ENCODE measurements at regions not wholly inside any gene's neighbourhood (a gene's known extent, or its start where the extent isn't known, plus 50 kb on each side); places are given as distances from the start of the nearest gene placed in this dataset.

DNA sequence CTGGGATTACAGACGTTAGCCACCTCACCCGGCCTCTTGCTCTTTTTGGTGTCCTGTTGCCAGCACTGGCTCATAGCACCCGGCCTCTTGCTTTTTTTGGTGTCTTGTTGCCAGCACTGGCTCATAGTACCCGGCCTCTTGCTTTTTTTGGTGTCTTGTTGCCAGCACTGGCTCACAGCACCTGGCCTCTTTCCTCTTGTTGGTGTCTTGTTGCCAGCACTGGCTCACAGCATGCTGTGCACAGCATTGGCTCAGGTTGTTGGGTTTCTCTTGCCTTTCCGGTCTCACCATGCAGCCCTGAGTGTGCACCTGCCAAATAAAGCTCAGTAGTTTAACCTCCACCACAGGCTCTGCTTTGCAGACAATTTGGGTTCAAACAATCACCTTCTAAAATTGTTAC is 208.2 kb downstream of the THBS2 start:
- DNase-seq (no peak), ATAC-seq (no peak)
- Mint-ChIP-seq H3K27me3 (no peaks in the 10 kb centered on the region), H3K27ac (no peak overlapping the region), H3K36me3 (ENCODE audit: low read depth) (no peaks in the 10 kb centered on the region), H3K4me3 (no peak overlapping the region), H3K9me3 (no peaks in the 10 kb centered on the region), H3K4me1 (no peaks in the 10 kb centered on the region)

GRCh38 chr6:169044381-169045230 is 209.0 kb downstream of the THBS2 start:
- Mint-ChIP-seq H3K9me3 (no peaks in the 10 kb centered on the region), H3K36me3 (ENCODE audit: low read depth) (no peaks in the 10 kb centered on the region), H3K27ac (no peak overlapping the region), H3K27me3 (no peaks in the 10 kb centered on the region), H3K4me1 (no peaks in the 10 kb centered on the region), H3K4me3 (no peak overlapping the region)
- ATAC-seq, result no peak
- no peak for DNase-seq

GRCh38 chr6:169042061-169042460 is 211.6 kb downstream of the THBS2 start:
- no peaks in the 10 kb centered on the region for H3K4me1 Mint-ChIP-seq
- no peak overlapping the region for H3K4me3 Mint-ChIP-seq
- DNase-seq, result no peak
- H3K27me3 Mint-ChIP-seq, result no peaks in the 10 kb centered on the region
- no peaks in the 10 kb centered on the region for H3K36me3 Mint-ChIP-seq (ENCODE audit: low read depth)
- H3K27ac Mint-ChIP-seq, result no peak overlapping the region
- peaks cover 13% of the 10 kb centered on the region for H3K9me3 Mint-ChIP-seq
- ATAC-seq, result no peak

- Mint-ChIP-seq H3K4me1 (no peaks in the 10 kb centered on the region), H3K27ac (no peak overlapping the region), H3K9me3 (peaks cover 18% of the 10 kb centered on the region), H3K27me3 (no peaks in the 10 kb centered on the region), H3K4me3 (no peak overlapping the region), H3K36me3 (ENCODE audit: low read depth) (no peaks in the 10 kb centered on the region)
- DNase-seq (no peak), ATAC-seq (no peak)
These were observed 212.6 kb downstream of the THBS2 start for GRCh38 chr6:169041078-169041477.

- Mint-ChIP-seq H3K27me3 (no peaks in the 10 kb centered on the region), H3K9me3 (peaks cover 18% of the 10 kb centered on the region), H3K4me1 (no peaks in the 10 kb centered on the region), H3K27ac (no peak overlapping the region), H3K4me3 (no peak overlapping the region), H3K36me3 (ENCODE audit: low read depth) (no peaks in the 10 kb centered on the region)
- ATAC-seq, result no peak
- DNase-seq, result no peak
These were observed 215.0 kb downstream of the THBS2 start for GRCh38 chr6:169038691-169039090.

DNA sequence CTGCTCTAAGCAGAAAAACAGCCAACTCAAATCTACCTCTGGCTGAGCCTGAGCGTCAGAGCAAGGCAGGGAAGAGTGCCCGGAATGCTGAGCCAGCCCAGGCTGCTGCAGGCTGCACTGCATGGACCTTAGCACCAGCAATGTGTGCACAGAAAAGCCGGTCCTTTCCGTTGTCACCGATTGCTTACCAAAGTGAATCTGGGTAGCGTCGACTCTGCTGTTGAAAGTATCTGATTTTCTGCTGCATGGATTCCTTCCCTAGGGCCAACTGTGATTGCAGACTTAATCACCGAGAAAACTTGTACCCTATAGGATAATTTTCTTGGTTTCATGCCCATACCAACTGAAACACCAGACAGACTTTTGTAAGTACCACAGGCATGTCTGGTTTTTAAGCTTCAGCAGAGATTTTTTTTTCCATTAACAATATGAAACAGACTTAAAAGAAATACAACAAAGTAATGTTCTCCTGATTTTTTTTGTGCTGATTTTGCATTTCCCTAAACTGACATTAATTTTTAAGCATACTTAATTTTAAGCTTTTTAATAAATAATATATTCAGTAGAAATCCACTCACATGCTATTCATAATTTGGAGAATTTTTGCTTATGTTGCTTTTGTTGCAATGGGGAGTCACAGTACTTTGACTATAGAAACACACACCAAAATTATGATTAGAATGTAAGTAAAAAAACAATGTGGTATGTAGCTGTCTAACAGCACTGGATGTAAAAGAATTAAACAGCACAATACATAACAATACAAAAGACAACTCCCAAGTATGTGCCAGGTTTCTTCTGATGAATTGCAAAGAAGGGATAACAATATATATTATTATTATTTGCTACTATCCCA is 218.0 kb downstream of the THBS2 start:
- H3K36me3 Mint-ChIP-seq (ENCODE audit: low read depth), result no peaks in the 10 kb centered on the region
- H3K4me1 Mint-ChIP-seq, result no peaks in the 10 kb centered on the region
- no peak for ATAC-seq
- peaks cover 18% of the 10 kb centered on the region for H3K9me3 Mint-ChIP-seq
- H3K27me3 Mint-ChIP-seq, result no peaks in the 10 kb centered on the region
- H3K4me3 Mint-ChIP-seq, result no peak overlapping the region
- DNase-seq, result no peak
- no peak overlapping the region for H3K27ac Mint-ChIP-seq

DNA sequence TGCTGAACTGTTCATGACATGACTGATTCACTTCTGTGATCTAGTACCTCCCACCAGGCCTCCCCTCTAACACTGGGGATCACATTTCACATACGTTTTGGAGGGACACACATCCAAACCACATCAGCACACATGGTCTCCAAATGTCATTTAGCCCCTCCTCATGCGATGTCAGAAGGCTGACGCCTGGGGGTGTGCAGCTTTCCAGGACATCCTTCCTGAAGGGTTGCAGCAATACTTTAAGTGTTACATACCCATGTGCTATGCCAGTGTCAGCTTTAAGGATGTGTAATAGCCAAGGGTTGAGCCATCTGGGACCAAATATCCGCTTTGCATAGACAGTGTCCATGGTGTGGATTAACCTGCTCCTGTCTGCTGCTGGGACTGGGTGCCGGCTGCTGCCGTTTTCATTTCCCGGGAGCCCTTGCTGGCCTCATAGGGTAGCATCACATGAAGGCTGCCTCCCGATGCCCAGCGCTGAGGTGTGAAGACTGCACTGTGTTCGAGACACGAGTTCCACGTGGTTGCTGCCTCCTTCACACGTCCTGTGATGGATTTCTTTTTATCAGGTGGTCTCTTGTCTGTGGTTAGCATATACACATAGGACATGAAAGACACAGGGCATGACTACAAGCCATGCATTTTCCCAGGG is 219.0 kb downstream of the THBS2 start:
- Mint-ChIP-seq H3K4me3 (no peak overlapping the region), H3K27me3 (no peaks in the 10 kb centered on the region), H3K4me1 (no peaks in the 10 kb centered on the region), H3K27ac (no peak overlapping the region), H3K9me3 (peaks cover 18% of the 10 kb centered on the region), H3K36me3 (ENCODE audit: low read depth) (no peaks in the 10 kb centered on the region)
- ATAC-seq (no peak), DNase-seq (no peak)

DNA sequence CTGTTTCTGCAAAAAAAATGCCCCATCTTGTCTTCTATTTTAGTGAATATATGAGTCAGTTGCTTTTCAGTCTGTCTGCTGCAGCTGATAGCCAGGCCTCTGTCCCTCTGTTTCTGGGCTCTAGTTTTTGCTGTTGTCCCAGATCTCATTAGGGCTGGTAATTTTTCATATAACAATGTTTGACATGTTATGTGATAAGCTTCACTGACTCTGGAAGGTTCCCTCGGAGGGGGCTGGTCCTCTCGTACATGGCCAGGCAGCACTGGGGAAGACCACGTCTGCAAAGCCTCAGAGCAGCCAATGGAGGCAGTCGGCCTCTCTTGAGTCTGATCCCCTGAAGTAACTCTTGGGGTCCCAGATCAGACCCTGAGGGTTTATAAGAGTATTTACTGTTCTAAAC is 223.8 kb downstream of the THBS2 start:
- no peak overlapping the region for H3K4me3 Mint-ChIP-seq
- H3K27me3 Mint-ChIP-seq, result no peaks in the 10 kb centered on the region
- no peaks in the 10 kb centered on the region for H3K4me1 Mint-ChIP-seq
- H3K9me3 Mint-ChIP-seq, result no peaks in the 10 kb centered on the region
- H3K27ac Mint-ChIP-seq, result no peak overlapping the region
- ATAC-seq, result no peak
- DNase-seq, result no peak
- H3K36me3 Mint-ChIP-seq (ENCODE audit: low read depth), result no peaks in the 10 kb centered on the region

DNA sequence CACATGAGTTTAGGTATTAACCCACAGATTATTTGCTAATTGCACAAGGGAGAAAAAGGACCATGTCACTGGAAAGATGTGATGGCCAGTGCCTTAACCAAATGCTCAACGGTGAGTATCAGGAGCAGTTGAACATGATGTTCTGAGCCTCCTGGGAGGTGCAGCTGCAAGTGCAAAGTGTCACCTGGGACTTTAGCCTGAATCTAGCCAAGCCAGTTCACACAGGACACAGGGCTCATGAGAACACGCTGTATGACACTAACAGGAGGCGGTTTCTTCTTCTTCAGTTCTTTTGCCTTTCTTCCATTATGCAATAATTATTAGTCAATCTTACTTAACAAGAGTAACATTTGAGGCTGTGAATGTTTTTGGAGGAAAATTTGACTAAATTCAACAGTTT is 225.3 kb downstream of the THBS2 start:
- no peak for DNase-seq
- no peaks in the 10 kb centered on the region for H3K9me3 Mint-ChIP-seq
- no peaks in the 10 kb centered on the region for H3K27me3 Mint-ChIP-seq
- H3K36me3 Mint-ChIP-seq (ENCODE audit: low read depth), result no peaks in the 10 kb centered on the region
- no peak overlapping the region for H3K4me3 Mint-ChIP-seq
- H3K4me1 Mint-ChIP-seq, result no peaks in the 10 kb centered on the region
- ATAC-seq, result no peak
- no peak overlapping the region for H3K27ac Mint-ChIP-seq

GRCh38 chr6:169026175-169026574 is 227.5 kb downstream of the THBS2 start:
- H3K4me1 Mint-ChIP-seq, result no peaks in the 10 kb centered on the region
- no peaks in the 10 kb centered on the region for H3K9me3 Mint-ChIP-seq
- DNase-seq, result no peak
- H3K36me3 Mint-ChIP-seq (ENCODE audit: low read depth), result no peaks in the 10 kb centered on the region
- no peaks in the 10 kb centered on the region for H3K27me3 Mint-ChIP-seq
- H3K27ac Mint-ChIP-seq, result no peak overlapping the region
- ATAC-seq, result no peak
- H3K4me3 Mint-ChIP-seq, result no peak overlapping the region

GRCh38 chr6:169024047-169024660 is 229.5 kb downstream of the THBS2 start:
- H3K36me3 Mint-ChIP-seq (ENCODE audit: low read depth), result no peaks in the 10 kb centered on the region
- no peak for DNase-seq
- H3K27ac Mint-ChIP-seq, result no peak overlapping the region
- no peaks in the 10 kb centered on the region for H3K9me3 Mint-ChIP-seq
- no peak overlapping the region for H3K4me3 Mint-ChIP-seq
- H3K27me3 Mint-ChIP-seq, result peaks cover 6% of the 10 kb centered on the region
- H3K4me1 Mint-ChIP-seq, result no peaks in the 10 kb centered on the region
- no peak for ATAC-seq

DNA sequence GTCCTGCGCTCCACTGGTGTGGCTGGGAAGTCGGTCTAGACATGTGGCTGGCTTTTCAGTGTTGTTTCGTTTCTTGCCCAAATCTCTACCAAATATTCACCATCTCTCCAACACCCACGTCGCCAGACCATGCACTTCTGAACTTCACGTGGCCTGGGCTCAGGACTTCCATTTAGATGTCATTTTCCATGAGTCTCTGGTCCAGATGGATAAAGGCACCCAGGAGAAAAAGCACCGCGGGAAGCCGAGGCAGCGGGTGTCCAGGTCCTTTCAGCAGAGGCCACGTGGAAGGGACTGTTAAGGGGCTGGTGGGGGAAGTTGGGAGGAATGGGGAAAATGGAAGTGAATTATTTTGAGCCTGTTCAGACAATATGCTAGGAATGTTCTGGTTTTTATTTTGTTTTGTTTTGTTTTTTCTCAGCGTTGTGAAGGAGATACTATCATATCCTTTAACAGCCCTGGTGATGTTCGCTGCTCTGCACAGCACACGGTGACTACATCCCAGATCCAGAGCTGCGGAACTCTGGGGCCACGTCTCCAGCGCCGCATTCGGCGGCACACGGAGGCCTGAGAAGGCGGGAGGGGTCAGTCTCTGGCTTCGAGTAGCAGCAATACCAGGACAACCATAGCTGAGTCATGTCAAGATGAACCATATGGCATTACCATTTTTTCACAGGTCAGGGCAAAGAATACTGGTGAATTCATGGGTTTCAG is 230.3 kb downstream of the THBS2 start:
- ATAC-seq, result no peak
- Mint-ChIP-seq H3K9me3 (no peaks in the 10 kb centered on the region), H3K4me3 (no peak overlapping the region), H3K36me3 (ENCODE audit: low read depth) (no peaks in the 10 kb centered on the region), H3K4me1 (no peaks in the 10 kb centered on the region), H3K27ac (no peak overlapping the region), H3K27me3 (peaks cover 6% of the 10 kb centered on the region)
- DNase-seq, result no peak

DNA sequence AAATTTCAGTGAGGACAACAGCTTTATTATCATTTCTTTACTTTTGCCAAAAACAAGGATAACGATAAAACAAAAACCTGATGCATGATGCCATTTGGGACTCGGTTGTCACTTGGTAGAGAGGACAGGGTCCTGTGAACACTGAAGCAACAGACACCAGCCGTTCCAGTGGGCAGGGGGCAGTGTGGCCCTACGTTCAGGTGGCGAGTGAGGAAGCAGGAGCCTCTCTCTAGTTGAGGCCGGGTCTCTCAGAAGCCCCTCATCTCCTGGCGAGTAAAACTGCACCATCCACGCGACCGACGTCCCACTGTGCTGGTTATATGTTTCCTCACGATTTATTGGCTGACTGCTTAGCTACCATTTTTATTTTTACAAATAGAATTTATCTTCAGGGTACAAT is 231.6 kb downstream of the THBS2 start:
- Mint-ChIP-seq H3K27ac (no peak overlapping the region), H3K27me3 (peaks cover 9% of the 10 kb centered on the region), H3K4me3 (no peak overlapping the region), H3K9me3 (peaks cover 8% of the 10 kb centered on the region), H3K4me1 (no peaks in the 10 kb centered on the region), H3K36me3 (ENCODE audit: low read depth) (no peaks in the 10 kb centered on the region)
- ATAC-seq, result no peak
- no peak for DNase-seq

GRCh38 chr6:169020821-169021220 is 232.8 kb downstream of the THBS2 start:
- no peaks in the 10 kb centered on the region for H3K36me3 Mint-ChIP-seq (ENCODE audit: low read depth)
- H3K4me3 Mint-ChIP-seq, result no peak overlapping the region
- H3K27me3 Mint-ChIP-seq, result peaks cover 14% of the 10 kb centered on the region
- ATAC-seq (no peak), DNase-seq (no peak)
- no peak overlapping the region for H3K27ac Mint-ChIP-seq
- peaks cover 16% of the 10 kb centered on the region for H3K9me3 Mint-ChIP-seq
- H3K4me1 Mint-ChIP-seq, result no peaks in the 10 kb centered on the region
